ENCODE measurements at regions not wholly inside any gene's neighbourhood (a gene's known extent, or its start where the extent isn't known, plus 50 kb on each side); places are given as distances from the start of the nearest gene placed in this dataset.

DNA sequence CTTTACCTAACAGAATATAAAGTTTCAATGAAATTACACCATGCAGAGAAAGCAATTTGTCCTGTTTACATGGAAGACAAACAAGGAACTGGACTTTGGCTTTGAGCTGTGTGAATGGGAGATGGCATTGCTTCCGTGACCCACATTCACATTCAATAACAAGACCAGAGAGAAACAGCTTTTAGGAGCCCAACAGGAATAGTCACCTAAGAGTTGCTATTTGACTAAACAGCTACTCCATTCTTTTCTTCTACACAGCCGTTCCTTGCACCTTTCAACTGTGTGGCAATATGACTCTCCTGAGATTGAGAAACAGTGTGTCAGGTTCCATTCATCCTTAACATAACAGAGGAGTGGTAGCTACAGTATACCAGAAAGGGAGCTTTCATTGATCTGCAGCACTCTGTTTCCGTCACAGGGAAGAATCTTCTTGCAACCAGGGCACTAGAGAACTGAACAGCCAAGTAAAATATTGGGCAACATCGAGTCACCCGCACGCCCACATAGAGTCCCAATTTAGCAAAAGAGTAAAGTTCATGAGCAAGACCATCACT, 355.1 kb downstream of the HAO1 start (continued):
- TF ChIP-seq, protein P1, sequence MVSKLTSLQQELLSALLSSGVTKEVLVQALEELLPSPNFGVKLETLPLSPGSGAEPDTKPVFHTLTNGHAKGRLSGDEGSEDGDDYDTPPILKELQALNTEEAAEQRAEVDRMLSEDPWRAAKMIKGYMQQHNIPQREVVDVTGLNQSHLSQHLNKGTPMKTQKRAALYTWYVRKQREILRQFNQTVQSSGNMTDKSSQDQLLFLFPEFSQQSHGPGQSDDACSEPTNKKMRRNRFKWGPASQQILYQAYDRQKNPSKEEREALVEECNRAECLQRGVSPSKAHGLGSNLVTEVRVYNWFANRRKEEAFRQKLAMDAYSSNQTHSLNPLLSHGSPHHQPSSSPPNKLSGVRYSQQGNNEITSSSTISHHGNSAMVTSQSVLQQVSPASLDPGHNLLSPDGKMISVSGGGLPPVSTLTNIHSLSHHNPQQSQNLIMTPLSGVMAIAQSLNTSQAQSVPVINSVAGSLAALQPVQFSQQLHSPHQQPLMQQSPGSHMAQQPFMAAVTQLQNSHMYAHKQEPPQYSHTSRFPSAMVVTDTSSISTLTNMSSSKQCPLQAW (CRISPR knock-in tag; IDR thresholded peaks at IDR 0.05) = 0 out of 2 replicates have a peak, but pooled peaks have one; percentile 13
- TF ChIP-seq SAP130 (CRISPR knock-in tag; IDR thresholded peaks at IDR 0.05; ENCODE audit: low read depth) (0 out of 2 replicates have a peak, but pooled peaks have one; percentile 35), DNMT3B (CRISPR knock-in tag; conservative IDR thresholded peaks at IDR 0.05) (no peak), SRY (CRISPR knock-in tag; IDR thresholded peaks at IDR 0.05) (no peak), HDAC6 (IDR thresholded peaks at IDR 0.05; ENCODE audit: low read depth, low read length) (no peak), ELF1 (CRISPR knock-in tag; IDR thresholded peaks at IDR 0.05) (no peak), TP53 (CRISPR knock-in tag; conservative IDR thresholded peaks at IDR 0.05) (no peak), MBNL3 (CRISPR knock-in tag; conservative IDR thresholded peaks at IDR 0.05) (no peak), ZNF773 (CRISPR knock-in tag; IDR thresholded peaks at IDR 0.05; ENCODE audit: borderline replicate concordance) (no peak), ZNF317 (CRISPR knock-in tag; IDR thresholded peaks at IDR 0.05) (peak; percentile 73; the same call in 1 of the 2 replicates), SOX6 (IDR thresholded peaks at IDR 0.05) (no peak), SOX6 (CRISPR knock-in tag; IDR thresholded peaks at IDR 0.05) (peak; percentile 81), NR2C2 (CRISPR knock-in tag; IDR thresholded peaks at IDR 0.05; ENCODE audit: borderline replicate concordance) (peak; percentile 67), GATA4 (IDR thresholded peaks at IDR 0.05; ENCODE audit: borderline replicate concordance, low read depth) (no peak), SMARCE1 (IDR thresholded peaks at IDR 0.05; ENCODE audit: borderline replicate concordance) (no peak), ZBTB7B (CRISPR knock-in tag; IDR thresholded peaks at IDR 0.05) (no peak), U2AF1 (optimal IDR thresholded peaks at IDR 0.05; ENCODE audit: low read depth, low read length) (no peak), FOXK2 (IDR thresholded peaks at IDR 0.05) (peak; percentile 62), ZNF614 (CRISPR knock-in tag; IDR thresholded peaks at IDR 0.05; ENCODE audit: borderline replicate concordance) (0 out of 2 replicates have a peak, but pooled peaks have one; percentile 41)
- TF ChIP-seq, protein P2, sequence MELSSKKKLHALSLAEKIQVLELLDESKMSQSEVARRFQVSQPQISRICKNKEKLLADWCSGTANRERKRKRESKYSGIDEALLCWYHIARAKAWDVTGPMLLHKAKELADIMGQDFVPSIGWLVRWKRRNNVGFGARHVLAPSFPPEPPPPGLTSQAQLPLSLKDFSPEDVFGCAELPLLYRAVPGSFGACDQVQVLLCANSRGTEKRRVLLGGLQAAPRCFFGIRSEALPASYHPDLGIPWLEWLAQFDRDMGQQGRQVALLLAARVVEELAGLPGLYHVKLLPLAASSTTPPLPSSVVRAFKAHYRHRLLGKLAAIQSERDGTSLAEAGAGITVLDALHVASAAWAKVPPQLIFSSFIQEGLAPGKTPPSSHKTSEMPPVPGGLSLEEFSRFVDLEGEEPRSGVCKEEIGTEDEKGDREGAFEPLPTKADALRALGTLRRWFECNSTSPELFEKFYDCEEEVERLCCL (CRISPR knock-in tag; IDR thresholded peaks at IDR 0.05; ENCODE audit: borderline replicate concordance) = no peak
- TF ChIP-seq, protein P3, sequence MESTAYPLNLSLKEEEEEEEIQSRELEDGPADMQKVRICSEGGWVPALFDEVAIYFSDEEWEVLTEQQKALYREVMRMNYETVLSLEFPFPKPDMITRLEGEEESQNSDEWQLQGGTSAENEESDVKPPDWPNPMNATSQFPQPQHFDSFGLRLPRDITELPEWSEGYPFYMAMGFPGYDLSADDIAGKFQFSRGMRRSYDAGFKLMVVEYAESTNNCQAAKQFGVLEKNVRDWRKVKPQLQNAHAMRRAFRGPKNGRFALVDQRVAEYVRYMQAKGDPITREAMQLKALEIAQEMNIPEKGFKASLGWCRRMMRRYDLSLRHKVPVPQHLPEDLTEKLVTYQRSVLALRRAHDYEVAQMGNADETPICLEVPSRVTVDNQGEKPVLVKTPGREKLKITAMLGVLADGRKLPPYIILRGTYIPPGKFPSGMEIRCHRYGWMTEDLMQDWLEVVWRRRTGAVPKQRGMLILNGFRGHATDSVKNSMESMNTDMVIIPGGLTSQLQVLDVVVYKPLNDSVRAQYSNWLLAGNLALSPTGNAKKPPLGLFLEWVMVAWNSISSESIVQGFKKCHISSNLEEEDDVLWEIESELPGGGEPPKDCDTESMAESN (CRISPR knock-in tag; conservative IDR thresholded peaks at IDR 0.05) = peak; percentile 82
- TF ChIP-seq, protein P4, sequence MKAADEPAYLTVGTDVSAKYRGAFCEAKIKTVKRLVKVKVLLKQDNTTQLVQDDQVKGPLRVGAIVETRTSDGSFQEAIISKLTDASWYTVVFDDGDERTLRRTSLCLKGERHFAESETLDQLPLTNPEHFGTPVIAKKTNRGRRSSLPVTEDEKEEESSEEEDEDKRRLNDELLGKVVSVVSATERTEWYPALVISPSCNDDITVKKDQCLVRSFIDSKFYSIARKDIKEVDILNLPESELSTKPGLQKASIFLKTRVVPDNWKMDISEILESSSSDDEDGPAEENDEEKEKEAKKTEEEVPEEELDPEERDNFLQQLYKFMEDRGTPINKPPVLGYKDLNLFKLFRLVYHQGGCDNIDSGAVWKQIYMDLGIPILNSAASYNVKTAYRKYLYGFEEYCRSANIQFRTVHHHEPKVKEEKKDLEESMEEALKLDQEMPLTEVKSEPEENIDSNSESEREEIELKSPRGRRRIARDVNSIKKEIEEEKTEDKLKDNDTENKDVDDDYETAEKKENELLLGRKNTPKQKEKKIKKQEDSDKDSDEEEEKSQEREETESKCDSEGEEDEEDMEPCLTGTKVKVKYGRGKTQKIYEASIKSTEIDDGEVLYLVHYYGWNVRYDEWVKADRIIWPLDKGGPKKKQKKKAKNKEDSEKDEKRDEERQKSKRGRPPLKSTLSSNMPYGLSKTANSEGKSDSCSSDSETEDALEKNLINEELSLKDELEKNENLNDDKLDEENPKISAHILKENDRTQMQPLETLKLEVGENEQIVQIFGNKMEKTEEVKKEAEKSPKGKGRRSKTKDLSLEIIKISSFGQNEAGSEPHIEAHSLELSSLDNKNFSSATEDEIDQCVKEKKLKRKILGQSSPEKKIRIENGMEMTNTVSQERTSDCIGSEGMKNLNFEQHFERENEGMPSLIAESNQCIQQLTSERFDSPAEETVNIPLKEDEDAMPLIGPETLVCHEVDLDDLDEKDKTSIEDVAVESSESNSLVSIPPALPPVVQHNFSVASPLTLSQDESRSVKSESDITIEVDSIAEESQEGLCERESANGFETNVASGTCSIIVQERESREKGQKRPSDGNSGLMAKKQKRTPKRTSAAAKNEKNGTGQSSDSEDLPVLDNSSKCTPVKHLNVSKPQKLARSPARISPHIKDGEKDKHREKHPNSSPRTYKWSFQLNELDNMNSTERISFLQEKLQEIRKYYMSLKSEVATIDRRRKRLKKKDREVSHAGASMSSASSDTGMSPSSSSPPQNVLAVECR (CRISPR knock-in tag; IDR thresholded peaks at IDR 0.05; ENCODE audit: borderline replicate concordance) = peak; percentile 49; the same call in 1 of the 2 replicates
